ENCODE measurements at regions not wholly inside any gene's neighbourhood (a gene's known extent, or its start where the extent isn't known, plus 50 kb on each side); places are given as distances from the start of the nearest gene placed in this dataset.
A peak's percentile ranks its signal among the peaks of the same experiment; 100 is the strongest.

DNA sequence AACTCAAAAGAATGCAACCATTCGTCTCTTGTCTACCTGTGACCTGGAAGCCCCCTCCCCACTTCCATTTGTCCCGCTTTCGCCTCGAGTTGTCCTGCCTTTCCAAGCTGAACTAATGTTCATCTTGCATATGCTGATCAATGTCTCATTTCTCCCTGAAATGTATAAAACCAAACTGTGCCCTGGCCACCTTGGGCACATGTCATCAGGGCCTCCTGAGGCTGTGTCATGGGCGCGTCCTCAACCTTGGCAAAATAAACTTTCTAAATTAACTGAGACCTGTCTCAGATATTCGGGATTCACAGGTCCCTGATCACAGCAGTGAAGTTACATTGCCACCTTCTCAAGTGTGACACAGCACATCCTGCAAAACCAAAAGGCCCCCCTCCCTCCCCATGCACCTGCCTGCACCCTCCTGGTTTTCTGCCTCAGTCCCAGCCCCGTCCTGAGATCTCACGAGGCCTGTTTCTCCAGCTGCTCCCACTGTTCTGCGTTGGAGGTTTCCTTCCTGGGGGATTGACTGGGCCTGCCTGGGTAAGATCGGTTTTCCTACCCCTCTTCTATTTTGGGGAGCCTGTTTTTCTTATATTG, 1328.7 kb downstream of the TBC1D22A start:
- DNase-seq (ENCODE audit: low read depth, low spot score) (no peak), ATAC-seq (no peak)
- no TSS peak for BruUV-seq (replicated peaks)
- no peak overlapping the region for H3K9ac ChIP-seq (ENCODE audit: low read length)
- intact Hi-C loops (cut with micrococcal nuclease): no loop called here
- H3K9me3 ChIP-seq (ENCODE audit: control insufficient read depth in 1 of 2, insufficient read depth in 1 of 2, low read depth in 1 of 2, low read length in 2 of 2): no peaks in the 10 kb centered on the region
- H3K27ac ChIP-seq (ENCODE audit: low read depth, low read length): no peak overlapping the region
- no peaks in the 10 kb centered on the region for H3K79me2 ChIP-seq (ENCODE audit: insufficient read depth, low read length)
- H4K20me1 ChIP-seq (ENCODE audit: insufficient read depth): no peaks in the 10 kb centered on the region
- no peaks in the 10 kb centered on the region for H3K9me2 ChIP-seq (ENCODE audit: insufficient read depth)
- H2AFZ ChIP-seq (ENCODE audit: low read depth, low read length, poor library complexity, severe bottlenecking): no peak overlapping the region
- RAD21 ChIA-PET (ENCODE audit: low non-redundant PET in 1 of 2, low total read pairs in 2 of 2, uncharacterized antibody in 2 of 2, unreplicated experiment in 2 of 2): no interaction called here
- TF ChIP-seq POLR2A (IDR thresholded peaks at IDR 0.05; ENCODE audit: borderline replicate concordance, extremely low read depth, insufficient read depth, insufficient read length) (no peak), YY1 (IDR thresholded peaks at IDR 0.05; ENCODE audit: extremely low read depth, insufficient replicate concordance, low read depth, low read length) (no peak), SP1 (IDR thresholded peaks at IDR 0.05; ENCODE audit: low read depth) (no peak)
- no peak overlapping the region for H3K4me2 ChIP-seq (ENCODE audit: low read length)
- H3K27me3 ChIP-seq (ENCODE audit: insufficient read depth, low read length): peaks cover 4% of the 10 kb centered on the region; the same call in 1 of the 2 replicates
- POLR2A ChIA-PET: no interaction called here
- no peaks in the 10 kb centered on the region for H3K36me3 ChIP-seq (ENCODE audit: control insufficient read depth in 1 of 2, insufficient read depth in 2 of 2, low read length in 2 of 2)
- peaks cover 5 to 9% of the 10 kb centered on the region in 2 experiments; a peak in 2 of 4 replicates for H3K4me1 ChIP-seq (ENCODE audit: control insufficient read depth in 1 of 2, insufficient read depth in 2 of 2, low read length in 2 of 2)
- H3K4me3 ChIP-seq (replicated peaks in 1 of 2; ENCODE audit: low read depth in 1 of 2, low read length in 2 of 2): no peak overlapping the region
- CTCF ChIA-PET: no interaction called here

DNA sequence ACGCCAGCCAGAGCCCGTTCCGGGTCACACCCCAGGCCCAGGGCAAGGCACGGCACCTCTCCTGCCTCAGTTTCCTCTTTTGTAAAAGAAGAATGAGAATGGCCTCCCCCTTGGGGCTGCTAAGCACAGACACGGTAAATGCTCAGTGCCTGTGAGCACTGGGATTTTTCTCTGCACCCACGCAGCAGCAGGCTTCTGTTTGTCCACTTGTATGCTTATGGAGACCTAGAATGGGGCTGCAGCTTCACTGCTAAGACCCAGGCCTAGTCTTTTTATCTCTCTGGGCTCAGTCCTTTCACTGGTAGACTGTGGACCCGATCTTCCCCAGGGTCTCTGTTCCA, 1327.9 kb downstream of the TBC1D22A start:
- H3K4me3 ChIP-seq (replicated peaks in 1 of 2; ENCODE audit: low read depth in 1 of 2, low read length in 2 of 2): no peak overlapping the region
- RAD21 ChIA-PET (ENCODE audit: low non-redundant PET in 1 of 2, low total read pairs in 2 of 2, uncharacterized antibody in 2 of 2, unreplicated experiment in 2 of 2): no interaction called here

More for the DNA sequence above, 1327.9 kb downstream of the TBC1D22A start:
- Histone ChIP-seq H3K27me3 (ENCODE audit: insufficient read depth, low read length) (peaks cover 4% of the 10 kb centered on the region; the same call in 1 of the 2 replicates), H2AFZ (ENCODE audit: low read depth, low read length, poor library complexity, severe bottlenecking) (no peak overlapping the region), H3K9me3 (ENCODE audit: control insufficient read depth in 1 of 2, insufficient read depth in 1 of 2, low read depth in 1 of 2, low read length in 2 of 2) (no peaks in the 10 kb centered on the region; a peak in 1 of 4 replicates), H4K20me1 (ENCODE audit: insufficient read depth) (no peaks in the 10 kb centered on the region), H3K9me2 (ENCODE audit: insufficient read depth) (no peaks in the 10 kb centered on the region), H3K4me2 (ENCODE audit: low read length) (peak overlapping the region; percentile 45), H3K79me2 (ENCODE audit: insufficient read depth, low read length) (no peaks in the 10 kb centered on the region), H3K36me3 (ENCODE audit: control insufficient read depth in 1 of 2, insufficient read depth in 2 of 2, low read length in 2 of 2) (no peaks in the 10 kb centered on the region), H3K27ac (ENCODE audit: low read depth, low read length) (no peak overlapping the region), H3K4me1 (ENCODE audit: control insufficient read depth in 1 of 2, insufficient read depth in 2 of 2, low read length in 2 of 2) (peaks cover 5 to 9% of the 10 kb centered on the region in 2 experiments; a peak in 2 of 4 replicates), H3K9ac (ENCODE audit: low read length) (no peak overlapping the region)
- TF ChIP-seq YY1 (IDR thresholded peaks at IDR 0.05; ENCODE audit: extremely low read depth, insufficient replicate concordance, low read depth, low read length) (no peak), FOSL1 (IDR thresholded peaks at IDR 0.05; ENCODE audit: low read depth) (no peak), TCF7L2 (IDR thresholded peaks at IDR 0.05; ENCODE audit: borderline replicate concordance, extremely low read depth, insufficient read depth, insufficient read length) (no peak), CBX3 (IDR thresholded peaks at IDR 0.05; ENCODE audit: low read depth) (no peak), ZNF274 (IDR thresholded peaks at IDR 0.05; ENCODE audit: low read depth, low read length) (no peak), JUND (IDR thresholded peaks at IDR 0.05) (no peak), SP1 (IDR thresholded peaks at IDR 0.05; ENCODE audit: low read depth) (no peak), POLR2A (IDR thresholded peaks at IDR 0.05; ENCODE audit: borderline replicate concordance, extremely low read depth, insufficient read depth, insufficient read length) (no peak)
- TF ChIP-seq, protein P1, sequence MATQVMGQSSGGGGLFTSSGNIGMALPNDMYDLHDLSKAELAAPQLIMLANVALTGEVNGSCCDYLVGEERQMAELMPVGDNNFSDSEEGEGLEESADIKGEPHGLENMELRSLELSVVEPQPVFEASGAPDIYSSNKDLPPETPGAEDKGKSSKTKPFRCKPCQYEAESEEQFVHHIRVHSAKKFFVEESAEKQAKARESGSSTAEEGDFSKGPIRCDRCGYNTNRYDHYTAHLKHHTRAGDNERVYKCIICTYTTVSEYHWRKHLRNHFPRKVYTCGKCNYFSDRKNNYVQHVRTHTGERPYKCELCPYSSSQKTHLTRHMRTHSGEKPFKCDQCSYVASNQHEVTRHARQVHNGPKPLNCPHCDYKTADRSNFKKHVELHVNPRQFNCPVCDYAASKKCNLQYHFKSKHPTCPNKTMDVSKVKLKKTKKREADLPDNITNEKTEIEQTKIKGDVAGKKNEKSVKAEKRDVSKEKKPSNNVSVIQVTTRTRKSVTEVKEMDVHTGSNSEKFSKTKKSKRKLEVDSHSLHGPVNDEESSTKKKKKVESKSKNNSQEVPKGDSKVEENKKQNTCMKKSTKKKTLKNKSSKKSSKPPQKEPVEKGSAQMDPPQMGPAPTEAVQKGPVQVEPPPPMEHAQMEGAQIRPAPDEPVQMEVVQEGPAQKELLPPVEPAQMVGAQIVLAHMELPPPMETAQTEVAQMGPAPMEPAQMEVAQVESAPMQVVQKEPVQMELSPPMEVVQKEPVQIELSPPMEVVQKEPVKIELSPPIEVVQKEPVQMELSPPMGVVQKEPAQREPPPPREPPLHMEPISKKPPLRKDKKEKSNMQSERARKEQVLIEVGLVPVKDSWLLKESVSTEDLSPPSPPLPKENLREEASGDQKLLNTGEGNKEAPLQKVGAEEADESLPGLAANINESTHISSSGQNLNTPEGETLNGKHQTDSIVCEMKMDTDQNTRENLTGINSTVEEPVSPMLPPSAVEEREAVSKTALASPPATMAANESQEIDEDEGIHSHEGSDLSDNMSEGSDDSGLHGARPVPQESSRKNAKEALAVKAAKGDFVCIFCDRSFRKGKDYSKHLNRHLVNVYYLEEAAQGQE (IDR thresholded peaks at IDR 0.05; ENCODE audit: low read depth): no peak
- TF ChIP-seq, protein P2, sequence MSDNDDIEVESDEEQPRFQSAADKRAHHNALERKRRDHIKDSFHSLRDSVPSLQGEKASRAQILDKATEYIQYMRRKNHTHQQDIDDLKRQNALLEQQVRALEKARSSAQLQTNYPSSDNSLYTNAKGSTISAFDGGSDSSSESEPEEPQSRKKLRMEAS (IDR thresholded peaks at IDR 0.05): no peak
- intact Hi-C loops (cut with micrococcal nuclease): no loop called here
- BruUV-seq (replicated peaks): no TSS peak
- CTCF ChIA-PET: no interaction called here
- no peak for ATAC-seq
- POLR2A ChIA-PET: no interaction called here
- no peak for DNase-seq (ENCODE audit: low read depth, low spot score)
